ENCODE measurements at regions not wholly inside any gene's neighbourhood (a gene's known extent, or its start where the extent isn't known, plus 50 kb on each side); places are given as distances from the start of the nearest gene placed in this dataset.

- TF ChIP-seq CTCF (IDR thresholded peaks at IDR 0.05) (no peak), POLR2A (IDR thresholded peaks at IDR 0.05) (no peak), EP300 (IDR thresholded peaks at IDR 0.05) (no peak)
These were observed 218.2 kb upstream of the PRSS58 start for GRCh38 chr7:142476077-142476476.
